SK-N-SH treated with all-trans-retinoic acid at 6 μM for 48 hours (cell line): ENCODE measurements at regions not wholly inside any gene's neighbourhood (a gene's known extent, or its start where the extent isn't known, plus 50 kb on each side); places are given as distances from the start of the nearest gene placed in this dataset.

ENCODE experiments used
- ARNTL ChIP-seq: fragments of 450-650 bp; formaldehyde crosslinking; IDR thresholded peaks from 2 replicates; pipeline ENCODE4 v1.5.0; 2020; ENCODE audit warnings: low read depth, mild to moderate bottlenecking, moderate library complexity, borderline replicate concordance
- ISL1 ChIP-seq: fragments of 250-450 bp; sonication (Bioruptor Pico); IDR thresholded peaks from 2 replicates; pipeline ENCODE4 v2.1.2; 2022; ENCODE audit warnings: mild to moderate bottlenecking, moderate library complexity
- PATZ1 ChIP-seq: fragments of 250-450 bp; sonication (Bioruptor Pico); IDR thresholded peaks from 2 replicates; pipeline ENCODE4 v1.8.0; 2020; ENCODE audit warnings: mild to moderate bottlenecking, moderate library complexity, borderline replicate concordance
- RARB ChIP-seq: fragments of 250-450 bp; sonication (Bioruptor Pico); IDR thresholded peaks from 2 replicates; pipeline ENCODE4 v1.8.0; 2021; ENCODE audit warnings: mild to moderate bottlenecking, moderate library complexity
- SNAI2 ChIP-seq: fragments of 250-450 bp; sonication (Bioruptor Pico); IDR thresholded peaks from 2 replicates; pipeline ENCODE4 v1.5.0; 2020; ENCODE audit warnings: mild to moderate bottlenecking, moderate library complexity
- TCF4 ChIP-seq: fragments of 250-450 bp; sonication (Bioruptor Pico); IDR thresholded peaks from 2 replicates; pipeline ENCODE4 v1.8.0; 2021; ENCODE audit warnings: mild to moderate bottlenecking, moderate library complexity, borderline replicate concordance
- TSHZ2 ChIP-seq: fragments of 250-450 bp; sonication (Bioruptor Pico); IDR thresholded peaks from 2 replicates; pipeline ENCODE4 v1.5.0; 2020; ENCODE audit warnings: mild to moderate bottlenecking, moderate library complexity
- ZC3H10 ChIP-seq: fragments of 250-450 bp; sonication (Bioruptor Pico); IDR thresholded peaks from 2 replicates; pipeline ENCODE4 v1.5.1; 2021; ENCODE audit warnings: mild to moderate bottlenecking, moderate library complexity
- ZFP3 ChIP-seq: fragments of 250-450 bp; sonication (Bioruptor Pico); IDR thresholded peaks from 2 replicates; pipeline ENCODE4 v1.5.0; 2020; ENCODE audit warnings: mild to moderate bottlenecking, moderate library complexity
- ZFP30 ChIP-seq: fragments of 450-650 bp; formaldehyde crosslinking; IDR thresholded peaks from 2 replicates; pipeline ENCODE4 v1.5.0; 2022; ENCODE audit warnings: mild to moderate bottlenecking, moderate library complexity

GRCh38 chr4:13989501-13989900 lies 362.0 kb upstream of the BOD1L1 start:
- TF ChIP-seq TSHZ2 (CRISPR knock-in tag) (no peak), ZFP3 (CRISPR knock-in tag) (no peak), ISL1 (CRISPR knock-in tag) (no peak), SNAI2 (CRISPR knock-in tag) (no peak), PATZ1 (CRISPR knock-in tag) (no peak), RARB (CRISPR knock-in tag) (no peak), ZC3H10 (CRISPR knock-in tag) (no peak), ZFP30 (no peak), TCF4 (CRISPR knock-in tag) (no peak), ARNTL (no peak)
